Pancreas (tissue), 10 donors: ENCODE measurements at regions not wholly inside any gene's neighbourhood (a gene's known extent, or its start where the extent isn't known, plus 50 kb on each side); places are given as distances from the start of the nearest gene placed in this dataset.

Source experiments
- ATAC-seq, 4 donors: fragments of 200-7000 bp; cut with Tn5 transposase; one replicate each; pipeline versions ENCODE4 v1.8.0 to v1.9.1; 2020; ENCODE audit warnings: mild to moderate bottlenecking in 4 of 4, moderate library complexity in 4 of 4
- DNase-seq, 6 donors: peaks; one replicate each; pipeline ENCODE4 v3.0.0-alpha.2; 2020
- FAIRE-seq: peaks from 2 replicates; lab custom pipeline; 2012; peaks lifted over from hg19 to GRCh38; lab: Jason Lieb, UNC
- H3K27ac ChIP-seq, 4 donors: fragments of 200-600 bp; sonication (generic); 1 replicate in 3 of 4; 2 replicates in 1 of 4; pipeline versions ENCODE4 v1.5.0 to v1.8.0; 2020
- H3K27me3 ChIP-seq, 4 donors: fragments of 200-600 bp; one replicate each; pipeline ENCODE4 v1.8.0; 2021
- H3K36me3 ChIP-seq, 3 donors: fragments of 200-600 bp; sonication (generic) in 1 of 3; one replicate each; pipeline versions ENCODE4 v1.5.0 to v1.8.0; 2020 to 2021
- H3K4me1 ChIP-seq, 3 donors: fragments of 200-600 bp; one replicate each; pipeline ENCODE4 v1.8.0; 2021
- H3K4me3 ChIP-seq, 4 donors: fragments of 200-600 bp; sonication (generic) in 2 of 4; one replicate each; pipeline versions ENCODE4 v1.5.0 to v1.8.0; 2020 to 2021
- H3K9me3 ChIP-seq, 4 donors: fragments of 200-600 bp; one replicate each; pipeline ENCODE4 v1.8.0; 2021
- CTCF ChIP-seq, 4 donors: fragments of 200-600 bp; sonication (generic) in 3 of 4; IDR thresholded peaks; one replicate each; pipeline versions ENCODE4 v1.5.0 to v1.8.0; 2021; ENCODE audit warnings: antibody characterized with exemption in 4 of 4
- WGBS, 2 donors: extraction: QIAGEN DNeasy Blood & Tissue Kit; methylation state at CpG; one replicate each; pipeline ENCODE4 v1.1.7; 2013; 5-methylcytosine and 5-hydroxymethylcytosine counted together
- intact Hi-C, 3 donors: fragments of 100-400 bp; cut with DNase I; formaldehyde crosslinking; loops; one replicate each; pipeline versions ENCODE4 v1.11.1 to v1.14.2; 2022
- donor health status: healthy with polysubstance abuse.
- donor health status: DM: no; HTN: no; CAD: no; lungs with moderate emphysema.
- donor health status: DM: no; HTN: no; CAD: no.
- donor health status: control.
- donor health status: control.
- donor health status: Bipolar disorder and iron deficiency.
- donor health status: DM: yes; HTN: yes; CAD: no.
- donor health status: DM: no; HTN: no; CAD: no.
- donor health status: DM: no; HTN: no; CAD: no.
- donor health status: DM: yes; HTN: yes; CAD: no.

GRCh38 chr20:10971096-10971495 is 297.3 kb upstream of the JAG1 start:
- DNase-seq (no peak), ATAC-seq (no peak), FAIRE-seq (no peak)
- Histone ChIP-seq H3K27me3 (no peaks in the 10 kb centered on the region), H3K36me3 (no peaks in the 10 kb centered on the region), H3K4me1 (peaks cover 0 to 9% (median 0%) of the 10 kb centered on the region in 3 donors), H3K27ac (no peak overlapping the region), H3K9me3 (no peaks in the 10 kb centered on the region), H3K4me3 (no peak overlapping the region)
- intact Hi-C loops, result no loop called here
- no peak for TF ChIP-seq CTCF (IDR thresholded peaks at IDR 0.05)
- 96 to 100% methylated on average over 1 of the region's 1 CpG for WGBS, 2 donors

GRCh38 chr20:10972219-10972860 is 298.5 kb upstream of the JAG1 start:
- FAIRE-seq (no peak), ATAC-seq (peak; percentile 85 to 98 (median 93)), DNase-seq (peak in 2 of 6 donors; percentile 18 to 21)
- intact Hi-C loops, result no loop called here
- no peaks in the 10 kb centered on the region for H3K36me3 ChIP-seq
- no peaks in the 10 kb centered on the region for H3K27me3 ChIP-seq
- H3K4me1 ChIP-seq, result peaks cover 0 to 9% (median 0%) of the 10 kb centered on the region in 3 donors
- no peak overlapping the region for H3K4me3 ChIP-seq
- H3K9me3 ChIP-seq, result no peaks in the 10 kb centered on the region
- no peak overlapping the region for H3K27ac ChIP-seq
- WGBS, 2 donors, result 30 to 31% methylated on average over 4 of the region's 4 CpGs
- no peak for TF ChIP-seq CTCF (IDR thresholded peaks at IDR 0.05)

- Histone ChIP-seq H3K9me3 (no peaks in the 10 kb centered on the region), H3K4me3 (no peak overlapping the region), H3K27ac (no peak overlapping the region), H3K4me1 (peaks cover 0 to 9% (median 0%) of the 10 kb centered on the region in 3 donors), H3K36me3 (no peaks in the 10 kb centered on the region), H3K27me3 (no peaks in the 10 kb centered on the region)
- no peak for TF ChIP-seq CTCF (IDR thresholded peaks at IDR 0.05)
- no peak for FAIRE-seq
- intact Hi-C loops, result no loop called here
- WGBS, 2 donors, result 84 to 92% methylated on average over 6 of the region's 6 CpGs
- DNase-seq, result no peak
- ATAC-seq, result no peak
Observed at GRCh38 chr20:10976051-10976450, 302.3 kb upstream of the JAG1 start.

GRCh38 chr20:10978019-10978702 is 304.4 kb upstream of the JAG1 start:
- H3K9me3 ChIP-seq, result no peaks in the 10 kb centered on the region
- WGBS, 2 donors, result 87% methylated on average over 4 of the region's 4 CpGs
- intact Hi-C loops, result no loop called here
- no peak overlapping the region for H3K4me3 ChIP-seq
- no peaks in the 10 kb centered on the region for H3K36me3 ChIP-seq
- H3K27ac ChIP-seq, result no peak overlapping the region
- TF ChIP-seq CTCF (IDR thresholded peaks at IDR 0.05), result no peak
- ATAC-seq (no peak), DNase-seq (no peak), FAIRE-seq (no peak)
- H3K27me3 ChIP-seq, result no peaks in the 10 kb centered on the region
- H3K4me1 ChIP-seq, result no peaks in the 10 kb centered on the region

GRCh38 chr20:10978713-10979112 is 304.9 kb upstream of the JAG1 start:
- Histone ChIP-seq H3K4me1 (no peaks in the 10 kb centered on the region), H3K36me3 (no peaks in the 10 kb centered on the region), H3K9me3 (no peaks in the 10 kb centered on the region), H3K27me3 (no peaks in the 10 kb centered on the region), H3K4me3 (no peak overlapping the region), H3K27ac (no peak overlapping the region)
- WGBS, 2 donors, result 87% methylated on average over 5 of the region's 5 CpGs
- FAIRE-seq (no peak), ATAC-seq (no peak), DNase-seq (no peak)
- intact Hi-C loops, result no loop called here
- no peak for TF ChIP-seq CTCF (IDR thresholded peaks at IDR 0.05)
